ENCODE measurements at regions not wholly inside any gene's neighbourhood (a gene's known extent, or its start where the extent isn't known, plus 50 kb on each side); places are given as distances from the start of the nearest gene placed in this dataset.

- Histone ChIP-seq H3K36me3 (ENCODE audit: control insufficient read depth in 1 of 2, insufficient read depth in 2 of 2, low read length in 2 of 2) (no peaks in the 10 kb centered on the region), H3K79me2 (ENCODE audit: insufficient read depth, low read length) (no peaks in the 10 kb centered on the region), H3K27ac (ENCODE audit: low read depth, low read length) (no peak overlapping the region), H3K4me3 (replicated peaks in 1 of 2; ENCODE audit: low read depth in 1 of 2, low read length in 2 of 2) (no peak overlapping the region), H3K9ac (ENCODE audit: low read length) (no peak overlapping the region), H3K9me2 (ENCODE audit: insufficient read depth) (no peaks in the 10 kb centered on the region), H3K9me3 (ENCODE audit: control insufficient read depth in 1 of 2, insufficient read depth in 1 of 2, low read depth in 1 of 2, low read length in 2 of 2) (no peaks in the 10 kb centered on the region), H3K4me2 (ENCODE audit: low read length) (no peak overlapping the region), H3K27me3 (ENCODE audit: insufficient read depth, low read length) (no peaks in the 10 kb centered on the region; the same call in 1 of the 2 replicates), H2AFZ (ENCODE audit: low read depth, low read length, poor library complexity, severe bottlenecking) (no peak overlapping the region), H3K4me1 (ENCODE audit: control insufficient read depth in 1 of 2, insufficient read depth in 2 of 2, low read length in 2 of 2) (peaks cover 0 to 4% of the 10 kb centered on the region in 2 experiments; a peak in 1 of 4 replicates), H4K20me1 (ENCODE audit: insufficient read depth) (no peaks in the 10 kb centered on the region)
- intact Hi-C loops (cut with micrococcal nuclease), result no loop called here
- POLR2A ChIA-PET, result no interaction called here
- no peak for TF ChIP-seq JUND (IDR thresholded peaks at IDR 0.05)
- no peak for TF ChIP-seq YY1 (IDR thresholded peaks at IDR 0.05; ENCODE audit: extremely low read depth, insufficient replicate concordance, low read depth, low read length)
- TF ChIP-seq FOSL1 (IDR thresholded peaks at IDR 0.05; ENCODE audit: low read depth), result no peak
- TF ChIP-seq ZBTB33 (IDR thresholded peaks at IDR 0.05; ENCODE audit: extremely low read depth, insufficient replicate concordance, low read length), result no peak
- TF ChIP-seq ELF1 (IDR thresholded peaks at IDR 0.05; ENCODE audit: borderline replicate concordance, low read depth), result no peak
- TF ChIP-seq ZFX (IDR thresholded peaks at IDR 0.05), result no peak
- no peak for TF ChIP-seq CEBPB (IDR thresholded peaks at IDR 0.05; ENCODE audit: low read depth)
- TF ChIP-seq, protein P1, sequence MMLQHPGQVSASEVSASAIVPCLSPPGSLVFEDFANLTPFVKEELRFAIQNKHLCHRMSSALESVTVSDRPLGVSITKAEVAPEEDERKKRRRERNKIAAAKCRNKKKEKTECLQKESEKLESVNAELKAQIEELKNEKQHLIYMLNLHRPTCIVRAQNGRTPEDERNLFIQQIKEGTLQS (IDR thresholded peaks at IDR 0.05), result no peak
- TF ChIP-seq EZH2phosphoT487 (IDR thresholded peaks at IDR 0.05; ENCODE audit: borderline replicate concordance), result no peak
- no peak for TF ChIP-seq EZH2 (IDR thresholded peaks at IDR 0.05)
- TF ChIP-seq POLR2A (IDR thresholded peaks at IDR 0.05; ENCODE audit: borderline replicate concordance, extremely low read depth, insufficient read depth, insufficient read length), result no peak
- TF ChIP-seq, protein P2, sequence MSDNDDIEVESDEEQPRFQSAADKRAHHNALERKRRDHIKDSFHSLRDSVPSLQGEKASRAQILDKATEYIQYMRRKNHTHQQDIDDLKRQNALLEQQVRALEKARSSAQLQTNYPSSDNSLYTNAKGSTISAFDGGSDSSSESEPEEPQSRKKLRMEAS (IDR thresholded peaks at IDR 0.05), result no peak
- TF ChIP-seq ZNF274 (IDR thresholded peaks at IDR 0.05; ENCODE audit: low read depth, low read length), result no peak
- TF ChIP-seq POLR2AphosphoS5 (IDR thresholded peaks at IDR 0.05; ENCODE audit: low read depth, low read length), result no peak
- no peak for DNase-seq (ENCODE audit: low read depth, low spot score)
- CTCF ChIA-PET, result no interaction called here
- BruUV-seq (replicated peaks), result no TSS peak
- ATAC-seq, result no peak
- RAD21 ChIA-PET (ENCODE audit: low non-redundant PET in 1 of 2, low total read pairs in 2 of 2, uncharacterized antibody in 2 of 2, unreplicated experiment in 2 of 2), result no interaction called here
Measured at GRCh38 chr3:158994386-158994785, 192.5 kb downstream of the MFSD1 start.

Measured in HCT116 (cell line).